ENCODE measurements at regions not wholly inside any gene's neighbourhood (a gene's known extent, or its start where the extent isn't known, plus 50 kb on each side); places are given as distances from the start of the nearest gene placed in this dataset.

DNA sequence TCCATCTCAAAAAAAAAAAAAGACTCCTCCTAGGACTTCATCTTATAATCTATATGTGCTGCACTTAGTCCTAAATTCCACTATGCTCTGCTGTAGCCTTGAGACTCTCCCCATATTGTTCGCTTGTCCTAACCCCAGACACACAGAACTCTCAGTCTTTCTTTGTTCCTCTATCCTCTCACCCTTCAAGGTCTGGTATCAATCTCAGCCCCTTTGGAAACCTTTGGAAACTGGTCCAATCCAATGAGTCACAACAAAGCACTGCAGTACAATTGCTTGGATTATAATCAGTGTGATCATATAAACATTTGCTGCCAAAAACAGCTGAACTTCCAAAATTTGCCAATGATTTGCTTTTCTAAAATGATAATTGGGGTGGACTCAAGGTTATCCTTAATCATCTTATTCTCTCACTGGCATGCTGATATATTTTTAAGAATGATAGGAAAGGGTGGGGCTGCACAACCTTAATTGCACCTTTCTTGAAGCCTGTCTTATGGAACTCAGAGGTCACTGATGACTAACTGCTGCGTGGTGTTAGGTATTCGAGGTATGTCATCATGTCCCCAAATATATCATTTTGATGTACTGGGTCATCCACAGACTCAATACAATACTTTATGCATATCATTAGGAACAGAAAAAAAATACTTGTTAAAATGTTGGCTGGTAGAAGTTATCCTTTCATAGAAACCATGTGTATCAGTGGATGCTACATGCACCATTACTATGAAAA lies 756.7 kb downstream of the NR2F2 start:
- no peak for DNase-seq (ENCODE audit: low spot score in 2 of 2)

DNA sequence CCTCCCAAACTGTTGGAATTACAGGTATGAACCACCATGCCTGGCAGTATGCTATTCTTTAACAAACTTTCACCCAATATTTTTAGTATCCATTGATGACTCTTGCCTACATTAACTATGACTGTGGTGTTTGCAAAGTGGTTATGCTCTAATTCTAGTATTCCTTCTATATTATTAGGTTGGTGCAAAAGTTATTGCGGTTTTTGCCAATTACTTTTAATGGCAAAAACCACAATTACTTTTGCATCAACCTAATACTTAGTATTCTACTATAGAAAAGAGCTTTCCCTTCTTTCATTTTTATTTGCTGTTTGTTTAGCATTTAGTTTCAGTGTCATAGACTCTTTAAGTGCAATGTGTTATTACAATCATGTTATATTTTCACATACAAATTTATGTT lies 760.6 kb downstream of the NR2F2 start:
- intact Hi-C loops (cut with DNase I; ENCODE audit: low total_unique reads): no loop called here
- no peak for TF ChIP-seq CTCF (IDR thresholded peaks at IDR 0.05)
- no peak for TF ChIP-seq POLR2A (IDR thresholded peaks at IDR 0.05)
- no peak overlapping the region for H3K4me3 ChIP-seq (ENCODE audit: low read depth, poor library complexity, severe bottlenecking)
- 83 to 85% methylated on average over 1 of the region's 1 CpG for WGBS, 2 donors
- DNase-seq (ENCODE audit: low spot score in 2 of 2): no peak

More for the DNA sequence above, 756.7 kb downstream of the NR2F2 start:
- H3K4me3 ChIP-seq (ENCODE audit: low read depth, poor library complexity, severe bottlenecking): no peak overlapping the region
- WGBS, 2 donors: 52 to 56% methylated on average over 3 of the region's 3 CpGs
- intact Hi-C loops (cut with DNase I; ENCODE audit: low total_unique reads): no loop called here
- TF ChIP-seq CTCF (IDR thresholded peaks at IDR 0.05) (no peak), POLR2A (IDR thresholded peaks at IDR 0.05) (no peak)

- 70 to 78% methylated on average over 2 of the region's 2 CpGs for WGBS, 2 donors
- intact Hi-C loops (cut with DNase I; ENCODE audit: low total_unique reads): no loop called here
- TF ChIP-seq POLR2A (IDR thresholded peaks at IDR 0.05) (no peak), CTCF (IDR thresholded peaks at IDR 0.05) (no peak)
- no peak for DNase-seq (ENCODE audit: low spot score in 2 of 2)
- no peak overlapping the region for H3K4me3 ChIP-seq (ENCODE audit: low read depth, poor library complexity, severe bottlenecking)
Measured at GRCh38 chr15:97092656-97093055, 762.2 kb downstream of the NR2F2 start.

- intact Hi-C loops (cut with DNase I; ENCODE audit: low total_unique reads): no loop called here
- DNase-seq (ENCODE audit: low spot score in 2 of 2): no peak
- no peak overlapping the region for H3K4me3 ChIP-seq (ENCODE audit: low read depth, poor library complexity, severe bottlenecking)
- 46 to 56% methylated on average over 2 of the region's 2 CpGs for WGBS, 2 donors
- no peak for TF ChIP-seq CTCF (IDR thresholded peaks at IDR 0.05)
- no peak for TF ChIP-seq POLR2A (IDR thresholded peaks at IDR 0.05)
Measured at GRCh38 chr15:97096303-97096835, 765.9 kb downstream of the NR2F2 start.

GRCh38 chr15:97099040-97099439 lies 768.5 kb downstream of the NR2F2 start:
- DNase-seq (ENCODE audit: low spot score in 2 of 2): no peak
- intact Hi-C loops (cut with DNase I; ENCODE audit: low total_unique reads): no loop called here
- TF ChIP-seq CTCF (IDR thresholded peaks at IDR 0.05) (no peak), POLR2A (IDR thresholded peaks at IDR 0.05) (no peak)
- H3K4me3 ChIP-seq (ENCODE audit: low read depth, poor library complexity, severe bottlenecking): no peak overlapping the region
- WGBS, 2 donors: 35 to 58% methylated on average over 1 of the region's 1 CpG

GRCh38 chr15:97101572-97101971 lies 771.1 kb downstream of the NR2F2 start:
- H3K4me3 ChIP-seq (ENCODE audit: low read depth, poor library complexity, severe bottlenecking): no peak overlapping the region
- no peak for TF ChIP-seq CTCF (IDR thresholded peaks at IDR 0.05)
- no peak for TF ChIP-seq POLR2A (IDR thresholded peaks at IDR 0.05)
- intact Hi-C loops (cut with DNase I; ENCODE audit: low total_unique reads): no loop called here
- no peak for DNase-seq (ENCODE audit: low spot score in 2 of 2)
